ENCODE measurements at regions not wholly inside any gene's neighbourhood (a gene's known extent, or its start where the extent isn't known, plus 50 kb on each side); places are given as distances from the start of the nearest gene placed in this dataset.

DNA sequence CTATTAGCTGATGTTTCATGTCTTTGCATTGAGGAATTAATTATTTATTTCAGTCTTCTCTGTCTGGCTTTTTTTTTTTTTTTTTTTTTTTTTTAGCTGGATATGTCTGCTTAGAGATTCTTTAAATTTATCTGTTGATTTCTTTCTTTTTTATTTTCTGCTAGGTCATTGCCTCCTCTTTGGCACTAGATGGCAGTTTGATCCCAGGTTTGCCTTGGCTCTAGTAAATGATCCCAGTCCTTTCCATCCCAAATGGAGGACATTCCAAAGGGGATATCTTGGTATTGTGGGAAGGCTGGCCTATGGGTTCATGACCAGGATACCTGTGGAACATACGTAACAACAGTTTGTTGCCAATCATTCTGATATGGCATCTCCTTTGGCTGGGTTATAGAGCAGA, 339.5 kb upstream of the GCFC2 start:
- TF ChIP-seq, protein P1, sequence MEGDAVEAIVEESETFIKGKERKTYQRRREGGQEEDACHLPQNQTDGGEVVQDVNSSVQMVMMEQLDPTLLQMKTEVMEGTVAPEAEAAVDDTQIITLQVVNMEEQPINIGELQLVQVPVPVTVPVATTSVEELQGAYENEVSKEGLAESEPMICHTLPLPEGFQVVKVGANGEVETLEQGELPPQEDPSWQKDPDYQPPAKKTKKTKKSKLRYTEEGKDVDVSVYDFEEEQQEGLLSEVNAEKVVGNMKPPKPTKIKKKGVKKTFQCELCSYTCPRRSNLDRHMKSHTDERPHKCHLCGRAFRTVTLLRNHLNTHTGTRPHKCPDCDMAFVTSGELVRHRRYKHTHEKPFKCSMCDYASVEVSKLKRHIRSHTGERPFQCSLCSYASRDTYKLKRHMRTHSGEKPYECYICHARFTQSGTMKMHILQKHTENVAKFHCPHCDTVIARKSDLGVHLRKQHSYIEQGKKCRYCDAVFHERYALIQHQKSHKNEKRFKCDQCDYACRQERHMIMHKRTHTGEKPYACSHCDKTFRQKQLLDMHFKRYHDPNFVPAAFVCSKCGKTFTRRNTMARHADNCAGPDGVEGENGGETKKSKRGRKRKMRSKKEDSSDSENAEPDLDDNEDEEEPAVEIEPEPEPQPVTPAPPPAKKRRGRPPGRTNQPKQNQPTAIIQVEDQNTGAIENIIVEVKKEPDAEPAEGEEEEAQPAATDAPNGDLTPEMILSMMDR (conservative IDR thresholded peaks at IDR 0.05; ENCODE audit: low read depth, low read length): no peak; the same call in 1 of the 2 replicates
- TF ChIP-seq EZH2 (IDR thresholded peaks at IDR 0.05; ENCODE audit: low read length, unreplicated experiment): no peak
